NCI-H345 (cell line): ENCODE measurements at regions not wholly inside any gene's neighbourhood (a gene's known extent, or its start where the extent isn't known, plus 50 kb on each side); places are given as distances from the start of the nearest gene placed in this dataset.

Experiments
- DNase-seq: peaks from one replicate; lab custom pipeline; 2025; lab: John Stamatoyannopoulos, UW

DNA sequence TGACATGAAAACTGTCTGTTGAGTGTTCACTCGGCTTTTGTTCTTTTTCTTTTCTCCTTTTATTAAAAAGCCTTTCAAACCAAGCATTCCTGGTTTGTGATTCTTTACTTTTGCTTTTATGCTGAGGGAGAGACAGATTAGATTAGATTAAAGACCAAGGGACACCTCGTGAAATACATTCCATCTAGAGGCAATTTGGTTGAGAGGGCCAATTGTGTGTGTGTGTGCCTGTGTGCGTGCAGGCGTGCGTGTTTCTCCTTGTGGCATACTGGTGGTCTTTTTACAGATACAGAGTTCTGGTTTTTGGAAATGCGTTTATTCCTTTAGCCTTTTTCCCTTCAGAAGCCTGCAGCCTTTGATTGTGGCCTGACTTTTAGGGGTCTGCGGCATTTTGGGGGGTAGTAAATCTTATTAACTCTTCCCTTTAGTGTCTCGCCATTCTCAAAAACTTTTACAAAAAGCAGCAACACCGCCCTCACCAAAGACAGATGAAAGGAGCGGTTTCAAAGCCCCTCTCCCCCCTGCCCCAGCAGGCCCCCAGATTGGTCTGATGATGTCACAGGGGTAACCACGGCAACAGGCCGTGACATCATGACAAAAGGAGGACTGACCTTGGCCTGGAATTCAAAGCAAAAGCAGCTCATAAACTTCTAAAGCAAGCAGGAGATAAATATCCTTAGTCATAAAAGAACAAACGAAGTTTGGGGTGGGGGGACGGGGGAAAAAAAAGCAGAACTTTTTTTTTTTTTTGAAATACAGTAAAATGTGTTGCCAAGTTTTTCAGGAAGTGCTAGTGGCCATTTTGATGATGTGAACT lies 84.1 kb upstream of the TBX3 start:
- no peak for DNase-seq

DNA sequence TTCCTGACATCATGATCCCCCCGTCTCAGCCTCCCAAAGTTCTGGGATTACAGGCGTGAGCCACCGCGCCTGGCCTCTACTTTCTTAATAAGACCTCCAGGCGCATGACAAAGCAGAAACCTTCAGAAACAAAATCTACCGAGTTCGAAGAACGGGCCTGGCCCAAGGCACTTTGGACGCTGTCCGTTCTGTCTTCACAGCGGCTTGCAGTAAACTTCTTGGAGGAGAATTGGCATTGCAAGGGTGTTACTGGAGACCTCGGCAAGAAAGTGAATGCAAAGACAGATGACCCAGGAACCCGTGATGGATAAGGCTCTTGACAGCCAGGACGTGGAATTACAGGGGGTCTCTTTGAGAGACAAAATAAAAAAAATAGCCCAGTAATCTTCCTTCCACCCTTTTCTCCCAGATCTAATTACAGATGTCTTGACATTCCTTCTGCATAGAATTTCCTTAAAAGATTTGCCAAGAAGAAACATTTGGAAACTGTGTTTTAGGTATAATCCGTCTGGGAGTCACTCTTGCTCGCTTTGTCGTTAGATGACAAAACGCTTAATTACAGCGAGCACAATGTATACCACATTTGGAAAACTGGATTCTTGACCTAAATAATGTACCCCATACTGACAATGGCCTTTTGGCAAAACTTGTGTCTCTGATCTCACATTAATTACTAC lies 83.2 kb upstream of the TBX3 start:
- no peak for DNase-seq

GRCh38 chr12:114765960-114766691 lies 82.2 kb upstream of the TBX3 start:
- DNase-seq = no peak

GRCh38 chr12:114764510-114764909 lies 80.5 kb upstream of the TBX3 start:
- peak; percentile 35 for DNase-seq

- DNase-seq = no peak
Measured at GRCh38 chr12:114762490-114763110, 78.6 kb upstream of the TBX3 start.

GRCh38 chr12:114760151-114760877 lies 76.3 kb upstream of the TBX3 start:
- no peak for DNase-seq

DNA sequence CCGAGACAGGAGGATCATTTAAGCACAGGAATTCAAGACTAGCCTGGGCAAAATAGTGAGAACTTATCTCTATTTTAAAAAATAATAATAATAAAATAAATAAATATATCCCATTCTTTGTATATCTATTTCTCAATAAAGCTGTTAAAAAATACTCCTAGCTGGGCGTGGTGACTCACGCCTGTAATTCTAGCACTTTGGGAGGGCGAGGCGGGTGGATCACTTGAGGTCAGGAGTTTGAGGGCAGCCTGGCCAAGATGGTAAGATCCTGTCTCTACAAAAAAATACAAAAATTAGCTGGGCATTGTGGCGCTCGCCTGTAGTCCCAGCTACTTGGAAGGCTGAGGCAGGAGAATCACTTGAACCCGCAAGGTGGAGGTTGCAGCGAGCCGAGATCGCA lies 75.7 kb upstream of the TBX3 start:
- DNase-seq = no peak

GRCh38 chr12:114757684-114758325 lies 73.8 kb upstream of the TBX3 start:
- DNase-seq = no peak

- DNase-seq = no peak
Measured at GRCh38 chr12:114752217-114752616, 68.2 kb upstream of the TBX3 start.

DNA sequence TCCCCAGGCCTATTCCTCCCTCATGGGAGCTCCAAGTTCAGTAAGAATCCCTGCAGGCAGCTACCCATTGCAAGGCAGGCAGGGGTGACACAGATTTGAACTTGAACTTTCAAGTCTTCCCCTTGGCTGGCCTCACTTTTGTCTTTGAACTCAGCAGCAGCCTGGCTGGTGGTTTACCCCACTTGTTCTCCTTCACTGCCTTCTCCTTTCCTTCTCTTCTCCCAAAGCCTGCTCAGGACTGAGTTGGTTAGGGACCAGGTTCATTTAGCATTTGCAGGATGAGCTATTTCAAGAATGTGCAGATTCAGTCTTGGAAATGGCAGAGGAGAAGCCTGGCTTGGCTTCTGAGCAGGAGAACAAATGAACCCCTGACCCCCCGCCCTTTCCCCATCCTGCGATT lies 67.7 kb upstream of the TBX3 start:
- DNase-seq = no peak

GRCh38 chr12:114750917-114751316 lies 66.9 kb upstream of the TBX3 start:
- DNase-seq = no peak

DNA sequence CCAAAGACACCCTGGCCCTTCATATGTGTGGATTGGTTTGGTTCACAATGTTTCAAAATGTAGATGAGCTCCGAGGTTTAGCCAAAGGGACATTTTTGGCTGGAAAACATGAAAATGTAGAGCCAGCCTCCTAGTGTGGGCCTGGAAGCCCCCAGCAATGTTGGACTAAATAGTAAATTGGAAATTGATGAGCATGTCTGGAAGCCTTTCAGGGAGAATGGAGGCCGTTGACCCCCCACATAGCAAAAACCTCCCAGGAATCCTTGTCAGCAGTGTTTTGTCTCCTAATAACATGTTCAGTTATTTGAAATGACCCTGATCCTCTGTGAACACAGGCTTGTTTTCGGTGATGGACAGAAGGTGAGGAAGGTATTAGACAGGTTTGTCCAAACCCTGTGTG lies 65.1 kb upstream of the TBX3 start:
- no peak for DNase-seq

DNA sequence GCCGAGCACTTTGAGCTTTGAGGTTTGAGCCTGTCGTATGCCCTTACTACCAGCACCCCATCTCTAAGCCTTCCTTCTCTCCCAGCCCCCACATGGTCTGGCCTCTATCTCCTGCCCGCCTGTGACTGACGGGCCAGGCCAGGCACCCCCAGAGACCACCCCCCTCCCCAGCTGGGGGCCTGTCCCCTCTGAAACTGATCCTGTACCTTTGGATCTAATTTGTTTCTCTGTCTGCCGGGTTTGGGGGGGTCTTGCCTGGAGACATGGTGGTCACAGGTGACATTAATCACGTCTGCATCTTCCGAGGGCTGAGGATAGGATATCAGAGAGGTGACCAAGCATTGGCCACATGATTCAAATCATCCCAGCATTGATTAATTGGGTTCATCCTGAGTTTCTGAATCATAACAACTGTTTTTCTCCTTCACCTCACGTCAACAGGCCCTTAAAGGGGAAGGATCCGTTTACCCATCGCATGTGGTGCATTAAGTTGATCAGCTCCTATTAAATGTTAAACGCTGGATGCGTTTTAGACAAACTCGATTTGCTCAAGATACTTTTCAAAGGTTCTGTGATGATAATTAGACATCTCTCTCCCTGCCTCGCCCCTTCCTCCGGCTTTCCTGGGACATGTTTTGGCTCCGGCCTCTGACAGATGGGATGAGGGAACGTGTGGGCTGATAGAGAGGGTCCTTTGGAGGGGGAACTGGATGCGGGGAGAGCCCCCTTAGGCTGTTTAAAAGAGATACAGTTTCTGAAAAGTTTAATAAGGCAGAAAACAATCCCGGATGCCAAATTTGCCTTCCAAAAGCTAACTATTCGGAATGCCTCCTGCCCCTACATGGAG lies 63.3 kb upstream of the TBX3 start:
- DNase-seq = no peak

- DNase-seq = no peak
Measured at GRCh38 chr12:114746297-114747011, 62.5 kb upstream of the TBX3 start.

GRCh38 chr12:114744691-114745090 lies 60.7 kb upstream of the TBX3 start:
- no peak for DNase-seq

DNA sequence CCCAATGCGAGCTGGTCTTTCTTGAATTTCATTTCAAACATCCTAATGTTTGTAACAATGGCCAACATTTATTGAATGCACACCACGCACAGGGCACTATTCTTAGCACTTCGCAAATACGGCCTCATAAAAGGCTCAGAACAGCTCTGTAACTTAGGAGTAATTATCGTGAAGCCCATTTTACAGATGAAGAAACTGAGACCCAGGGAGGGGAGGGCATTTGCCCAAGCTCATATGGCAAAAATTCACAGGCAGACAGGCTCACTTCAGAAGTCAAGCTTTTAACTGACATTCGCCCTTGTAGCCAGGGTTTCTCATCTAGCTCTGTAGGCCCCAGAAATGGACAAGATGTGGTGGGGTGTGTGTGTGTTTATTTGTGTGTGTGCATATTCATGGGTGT lies 60.3 kb upstream of the TBX3 start:
- no peak for DNase-seq

- no peak for DNase-seq
Measured at GRCh38 chr12:114743799-114744198, 59.8 kb upstream of the TBX3 start.

- no peak for DNase-seq
Measured at GRCh38 chr12:114743289-114743688, 59.3 kb upstream of the TBX3 start.

DNA sequence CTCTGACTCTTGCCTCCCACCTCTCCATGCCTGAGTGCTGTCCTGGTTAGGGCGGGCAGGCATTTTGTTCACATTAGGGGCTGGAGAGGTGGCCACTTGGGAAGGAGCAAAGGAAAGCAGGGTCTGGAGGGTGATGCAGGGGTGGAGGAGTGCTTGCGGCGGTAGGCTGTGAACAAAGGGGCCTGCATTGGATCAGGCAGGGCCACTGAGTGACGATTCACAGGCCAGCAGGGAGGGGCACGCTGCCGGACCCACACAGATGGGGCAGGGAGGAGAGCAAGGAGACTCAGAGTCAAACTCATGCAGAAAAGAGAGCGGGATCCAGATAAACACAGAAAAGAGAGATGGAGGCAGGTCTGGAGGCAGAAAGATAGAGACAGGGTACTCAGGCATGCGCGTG lies 58.4 kb upstream of the TBX3 start:
- DNase-seq = no peak

DNA sequence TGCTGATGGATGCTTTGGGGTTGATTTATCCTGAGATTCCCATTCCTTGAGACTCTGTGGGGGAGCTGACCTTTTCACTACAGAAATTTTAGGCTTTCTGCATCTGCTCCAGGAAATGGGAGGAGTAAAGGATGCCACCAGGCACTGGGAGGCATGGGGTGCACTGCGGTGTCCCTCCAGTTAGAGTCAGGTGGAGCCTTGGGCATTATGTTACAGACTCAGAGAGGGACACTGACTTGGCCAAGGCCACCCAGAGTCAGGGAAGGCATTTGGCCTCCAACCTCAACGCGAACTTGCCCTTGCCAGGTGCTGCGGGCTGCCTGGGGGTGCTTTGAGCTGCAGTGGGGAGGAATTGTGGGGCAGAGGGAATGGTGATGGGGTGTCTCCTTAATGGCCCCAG lies 58.0 kb upstream of the TBX3 start:
- DNase-seq = no peak
